Tibial nerve (tissue), 4 donors: ENCODE measurements at regions not wholly inside any gene's neighbourhood (a gene's known extent, or its start where the extent isn't known, plus 50 kb on each side); places are given as distances from the start of the nearest gene placed in this dataset.
"Not testable (repeated sequence)": the region's sequence is repeated elsewhere in the genome, so short reads cannot be mapped to it uniquely, and the experiment has no call there.

ENCODE experiments used
- DNase-seq, 2 donors: peaks; one replicate each; pipeline ENCODE4 v3.0.0-alpha.2; 2019; ENCODE audit warnings: low spot score in 2 of 2
- H3K27ac ChIP-seq, 4 donors: fragments of 200-600 bp; sonication (generic) in 3 of 4; one replicate each; pipeline ENCODE4 v1.5.1; 2017 to 2019; ENCODE audit warnings: mild to moderate bottlenecking in 1 of 4
- H3K27me3 ChIP-seq, 2 donors: fragments of 200-600 bp; sonication (generic) in 1 of 2; one replicate each; pipeline versions ENCODE4 v1.5.1 to v1.6.0; 2017 to 2019
- H3K36me3 ChIP-seq, 3 donors: fragments of 200-600 bp; sonication (generic); one replicate each; pipeline ENCODE4 v1.5.1; 2018 to 2019
- H3K4me1 ChIP-seq, 4 donors: fragments of 200-600 bp; sonication (generic) in 3 of 4; one replicate each; pipeline ENCODE4 v1.5.1; 2017 to 2019
- H3K4me3 ChIP-seq, 4 donors: fragments of 200-600 bp; sonication (generic) in 3 of 4; one replicate each; pipeline ENCODE4 v1.5.1; 2017 to 2019; ENCODE audit warnings: mild to moderate bottlenecking in 1 of 4, moderate library complexity in 1 of 4
- H3K9me3 ChIP-seq, 4 donors: fragments of 200-600 bp; sonication (generic) in 3 of 4; one replicate each; pipeline ENCODE4 v1.5.1; 2017 to 2019
- EP300 ChIP-seq, 2 donors: sonication (generic); formaldehyde crosslinking; IDR thresholded peaks; one replicate each; pipeline ENCODE4 v1.6.1; 2017; ENCODE audit warnings: antibody characterized with exemption in 2 of 2, mild to moderate bottlenecking in 1 of 2
- POLR2A ChIP-seq, 2 donors: fragments of 450-650 bp; IDR thresholded peaks; one replicate each; pipeline ENCODE4 v1.6.1; 2017; ENCODE audit warnings: antibody characterized with exemption in 2 of 2, mild to moderate bottlenecking in 2 of 2, moderate library complexity in 2 of 2
- WGBS, 2 donors: methylation state at CpG; one replicate each; pipeline ENCODE4 v1.1.5; 2018; 5-methylcytosine and 5-hydroxymethylcytosine counted together
- TF ChIP-seq, protein P1 (sequence below), 5 experiments: fragments of 200-600 bp in 3 of 5; fragments of 450-650 bp in 2 of 5; sonication (generic) in 3 of 5; IDR thresholded peaks; one replicate each; pipeline ENCODE4 v1.5.1; 2016 to 2019; ENCODE audit warnings: antibody characterized with exemption in 5 of 5, mild to moderate bottlenecking in 3 of 5, moderate library complexity in 2 of 5

DNA sequence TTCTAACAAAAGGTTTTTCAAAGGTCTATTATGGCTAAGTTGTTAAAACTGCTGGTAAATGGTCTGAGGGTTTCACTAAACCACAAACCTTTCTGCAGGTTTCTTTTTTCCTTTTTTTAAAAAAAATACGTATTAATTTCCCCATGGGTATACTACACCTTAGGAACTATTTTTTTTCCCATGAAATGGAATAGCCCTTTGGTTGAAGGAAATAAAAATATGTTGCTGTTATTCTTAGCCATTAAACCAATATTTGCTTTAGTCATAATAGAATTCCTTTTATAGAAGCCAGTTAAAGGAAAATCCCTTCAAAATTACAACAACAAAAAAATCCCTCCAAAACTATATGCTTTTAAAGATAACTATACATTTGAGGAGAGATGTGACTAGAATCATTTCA, 1303.3 kb downstream of the ROBO2 start:
- DNase-seq, result no peak
- no peaks in the 10 kb centered on the region for H3K9me3 ChIP-seq
- no peaks in the 10 kb centered on the region for H3K27me3 ChIP-seq
- TF ChIP-seq EP300 (IDR thresholded peaks at IDR 0.05) (no peak), POLR2A (IDR thresholded peaks at IDR 0.05) (no peak)
- TF ChIP-seq, protein P1, sequence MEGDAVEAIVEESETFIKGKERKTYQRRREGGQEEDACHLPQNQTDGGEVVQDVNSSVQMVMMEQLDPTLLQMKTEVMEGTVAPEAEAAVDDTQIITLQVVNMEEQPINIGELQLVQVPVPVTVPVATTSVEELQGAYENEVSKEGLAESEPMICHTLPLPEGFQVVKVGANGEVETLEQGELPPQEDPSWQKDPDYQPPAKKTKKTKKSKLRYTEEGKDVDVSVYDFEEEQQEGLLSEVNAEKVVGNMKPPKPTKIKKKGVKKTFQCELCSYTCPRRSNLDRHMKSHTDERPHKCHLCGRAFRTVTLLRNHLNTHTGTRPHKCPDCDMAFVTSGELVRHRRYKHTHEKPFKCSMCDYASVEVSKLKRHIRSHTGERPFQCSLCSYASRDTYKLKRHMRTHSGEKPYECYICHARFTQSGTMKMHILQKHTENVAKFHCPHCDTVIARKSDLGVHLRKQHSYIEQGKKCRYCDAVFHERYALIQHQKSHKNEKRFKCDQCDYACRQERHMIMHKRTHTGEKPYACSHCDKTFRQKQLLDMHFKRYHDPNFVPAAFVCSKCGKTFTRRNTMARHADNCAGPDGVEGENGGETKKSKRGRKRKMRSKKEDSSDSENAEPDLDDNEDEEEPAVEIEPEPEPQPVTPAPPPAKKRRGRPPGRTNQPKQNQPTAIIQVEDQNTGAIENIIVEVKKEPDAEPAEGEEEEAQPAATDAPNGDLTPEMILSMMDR (IDR thresholded peaks at IDR 0.05), result no peak
- no peak overlapping the region for H3K27ac ChIP-seq
- H3K4me1 ChIP-seq, result no peaks in the 10 kb centered on the region
- WGBS, 2 donors, result 28 to 50% methylated on average over 1 of the region's 1 CpG
- H3K36me3 ChIP-seq, result no peaks in the 10 kb centered on the region
- no peak overlapping the region for H3K4me3 ChIP-seq

DNA sequence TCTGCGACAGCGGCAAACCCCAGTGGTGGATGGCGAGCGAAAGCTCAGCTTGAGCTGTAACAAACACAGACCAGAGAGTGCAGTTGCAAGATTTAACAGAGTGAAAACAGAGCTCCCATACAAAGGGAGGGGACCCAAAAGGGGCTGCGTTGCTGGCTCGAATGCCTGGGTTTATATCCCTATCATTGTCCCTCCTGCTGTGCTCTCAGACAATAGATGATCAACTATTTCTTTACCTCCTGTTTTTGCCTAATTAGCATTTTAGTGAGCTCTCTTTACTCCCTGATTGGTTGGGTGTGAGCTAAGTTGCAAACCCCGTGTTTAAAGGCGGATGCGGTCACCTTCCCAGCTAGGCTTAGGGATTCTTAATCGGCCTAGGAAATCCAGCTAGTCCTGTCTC, 1304.4 kb downstream of the ROBO2 start:
- 70 to 75% methylated on average over 10 of the region's 10 CpGs for WGBS, 2 donors
- H3K36me3 ChIP-seq, H3K4me3 ChIP-seq, DNase-seq, H3K4me1 ChIP-seq, H3K27me3 ChIP-seq, H3K27ac ChIP-seq, H3K9me3 ChIP-seq: not testable (repeated sequence)

DNA sequence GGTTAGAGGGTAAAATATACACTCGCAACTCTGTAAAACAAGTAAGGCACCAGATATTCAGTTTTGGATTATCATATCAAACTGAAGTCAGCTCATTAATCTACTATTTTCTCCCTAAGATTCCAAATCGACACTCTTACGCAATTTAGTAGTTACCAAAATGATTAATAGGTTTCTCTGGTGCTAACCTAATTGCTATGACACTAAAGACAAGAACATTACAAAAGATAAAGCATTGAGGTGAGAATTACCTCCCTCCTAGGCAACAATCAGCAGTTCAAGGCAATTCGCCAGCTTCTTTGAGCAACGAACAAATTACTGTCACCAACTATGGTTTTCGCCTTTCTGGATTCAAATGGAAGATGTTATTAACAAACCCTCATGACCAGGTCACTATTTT, 1305.0 kb downstream of the ROBO2 start:
- Histone ChIP-seq H3K27me3 (no peaks in the 10 kb centered on the region), H3K4me1 (no peaks in the 10 kb centered on the region), H3K36me3 (no peaks in the 10 kb centered on the region), H3K27ac (no peak overlapping the region), H3K4me3 (no peak overlapping the region), H3K9me3 (no peaks in the 10 kb centered on the region)
- WGBS, 2 donors, result 76 to 78% methylated on average over 6 of the region's 6 CpGs
- DNase-seq, result no peak
- TF ChIP-seq, protein P1 (IDR thresholded peaks at IDR 0.05), result no peak
- TF ChIP-seq POLR2A (IDR thresholded peaks at IDR 0.05) (no peak), EP300 (IDR thresholded peaks at IDR 0.05) (no peak)

DNA sequence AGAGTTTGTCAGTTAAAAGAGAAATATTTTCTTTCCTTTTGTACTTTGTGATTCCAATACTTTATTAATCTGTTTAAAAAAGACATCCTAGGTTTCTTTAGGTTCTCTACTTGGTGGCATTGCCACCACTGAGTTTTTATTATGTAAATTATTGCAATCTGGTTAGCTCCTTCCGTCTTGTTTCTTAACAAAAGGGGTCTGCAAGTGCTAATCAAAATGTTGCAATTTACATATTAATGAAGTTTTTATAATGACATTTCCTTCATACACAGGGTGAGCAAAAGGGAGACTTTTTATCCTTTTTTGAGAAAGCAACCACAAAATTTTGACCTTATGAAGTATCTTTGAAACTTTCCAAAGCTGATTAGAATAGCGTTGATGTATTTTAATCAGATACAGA, 1307.3 kb downstream of the ROBO2 start:
- Histone ChIP-seq H3K27ac (no peak overlapping the region), H3K9me3 (no peaks in the 10 kb centered on the region), H3K27me3 (no peaks in the 10 kb centered on the region), H3K36me3 (no peaks in the 10 kb centered on the region), H3K4me1 (no peaks in the 10 kb centered on the region), H3K4me3 (no peak overlapping the region)
- DNase-seq, result no peak
- TF ChIP-seq EP300 (IDR thresholded peaks at IDR 0.05) (no peak), POLR2A (IDR thresholded peaks at IDR 0.05) (no peak)
- TF ChIP-seq, protein P1 (IDR thresholded peaks at IDR 0.05), result no peak
- 69 to 73% methylated on average over 2 of the region's 2 CpGs for WGBS, 2 donors

DNA sequence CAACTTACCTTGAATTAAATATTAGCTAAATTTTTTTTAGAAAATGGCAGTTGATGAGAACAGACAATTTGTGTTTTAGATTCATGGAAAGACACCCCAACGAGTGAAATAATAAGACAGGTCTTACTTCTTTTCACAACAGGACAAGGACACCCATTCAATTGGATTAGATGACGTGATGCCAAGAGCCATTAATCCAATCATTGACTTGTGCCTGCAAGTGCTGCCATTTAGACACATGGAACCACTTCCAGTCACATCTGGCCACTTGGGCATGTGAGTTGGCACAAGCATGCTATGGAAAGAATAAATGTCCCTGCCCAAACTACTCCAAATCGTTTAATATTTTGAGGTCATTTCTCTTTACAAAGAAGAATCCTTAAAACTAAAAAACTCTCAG, 1308.8 kb downstream of the ROBO2 start:
- Histone ChIP-seq H3K4me3 (no peak overlapping the region), H3K9me3 (no peaks in the 10 kb centered on the region), H3K27ac (no peak overlapping the region), H3K4me1 (no peaks in the 10 kb centered on the region), H3K27me3 (no peaks in the 10 kb centered on the region), H3K36me3 (no peaks in the 10 kb centered on the region)
- TF ChIP-seq POLR2A (IDR thresholded peaks at IDR 0.05), result no peak
- no peak for TF ChIP-seq EP300 (IDR thresholded peaks at IDR 0.05)
- TF ChIP-seq, protein P1 (IDR thresholded peaks at IDR 0.05), result no peak
- no peak for DNase-seq
- 79 to 80% methylated on average over 3 of the region's 3 CpGs for WGBS, 2 donors

DNA sequence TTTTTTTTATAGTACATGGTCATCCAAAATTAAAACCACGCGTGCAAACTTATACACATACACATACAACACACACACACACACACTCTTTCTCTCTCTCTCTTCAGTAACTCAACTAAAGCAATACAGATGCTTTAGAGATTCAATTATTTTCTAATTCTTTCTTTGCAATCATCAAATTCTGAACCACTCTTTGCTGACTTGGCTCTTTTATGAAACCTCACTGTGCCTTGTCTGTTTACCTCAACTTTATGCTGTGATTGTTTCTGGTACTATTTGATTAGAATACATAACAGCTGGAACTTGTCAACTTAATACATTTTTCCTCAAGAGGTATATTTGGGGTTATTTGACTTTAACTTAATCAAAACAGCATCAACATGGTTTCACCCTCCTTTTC, 1309.7 kb downstream of the ROBO2 start:
- Histone ChIP-seq H3K36me3 (no peaks in the 10 kb centered on the region), H3K4me1 (no peaks in the 10 kb centered on the region), H3K27me3 (no peaks in the 10 kb centered on the region), H3K4me3 (no peak overlapping the region), H3K27ac (no peak overlapping the region), H3K9me3 (no peaks in the 10 kb centered on the region)
- TF ChIP-seq, protein P1 (IDR thresholded peaks at IDR 0.05), result no peak
- TF ChIP-seq EP300 (IDR thresholded peaks at IDR 0.05), result no peak
- no peak for TF ChIP-seq POLR2A (IDR thresholded peaks at IDR 0.05)
- 92 to 94% methylated on average over 2 of the region's 2 CpGs for WGBS, 2 donors
- DNase-seq, result no peak
